Esophagus squamous epithelium (tissue), 5 donors: ENCODE measurements at regions not wholly inside any gene's neighbourhood (a gene's known extent, or its start where the extent isn't known, plus 50 kb on each side); places are given as distances from the start of the nearest gene placed in this dataset.

Source experiments
- DNase-seq: peaks from one replicate; lab custom pipeline; 2025; lab: John Stamatoyannopoulos, UW
- H3K27ac ChIP-seq, 4 donors: fragments of 200-600 bp; sonication (generic); one replicate each; pipeline ENCODE4 v1.5.1; 2016 to 2019; ENCODE audit warnings: mild to moderate bottlenecking in 1 of 4
- H3K27me3 ChIP-seq, 4 donors: fragments of 200-600 bp; sonication (generic); 1 replicate in 3 of 4; 2 replicates in 1 of 4; pipeline versions ENCODE4 v1.5.1 to v1.6.0; 2017 to 2021; ENCODE audit warnings: antibody characterized with exemption in 1 of 4
- H3K36me3 ChIP-seq, 3 donors: fragments of 200-600 bp; sonication (generic); one replicate each; pipeline ENCODE4 v1.5.1; 2016 to 2019
- H3K4me1 ChIP-seq, 3 donors: fragments of 200-600 bp; sonication (generic); one replicate each; pipeline ENCODE4 v1.5.1; 2017 to 2019
- H3K4me3 ChIP-seq, 4 donors: fragments of 200-600 bp; sonication (generic); 1 replicate in 3 of 4; 2 replicates in 1 of 4; pipeline ENCODE4 v1.5.1; 2016 to 2019; ENCODE audit warnings: mild to moderate bottlenecking in 2 of 4, moderate library complexity in 1 of 4
- H3K9me3 ChIP-seq, 3 donors: fragments of 200-600 bp; sonication (generic); one replicate each; pipeline ENCODE4 v1.5.1; 2016 to 2019
- POLR2A ChIP-seq, 4 donors: fragments of 450-650 bp; IDR thresholded peaks; one replicate each; pipeline ENCODE4 v1.6.1; 2017; ENCODE audit warnings: antibody characterized with exemption in 4 of 4, mild to moderate bottlenecking in 4 of 4, moderate library complexity in 3 of 4
- WGBS, 2 donors: methylation state at CpG; one replicate each; pipeline ENCODE4 v1.1.5; 2018; 5-methylcytosine and 5-hydroxymethylcytosine counted together
- intact Hi-C: fragments of 100-400 bp; cut with DNase I; formaldehyde crosslinking; loops from one replicate; pipeline ENCODE4 v1.15.0; 2022
- TF ChIP-seq, protein P1 (sequence below), 6 experiments: fragments of 450-650 bp in 4 of 6; fragments of 200-600 bp in 2 of 6; sonication (generic) in 2 of 6; IDR thresholded peaks; one replicate each; pipeline ENCODE4 v1.5.1; 2016 to 2019; ENCODE audit warnings: antibody characterized with exemption in 6 of 6, mild to moderate bottlenecking in 4 of 6, moderate library complexity in 4 of 6
- donor health status: DM: yes; HTN: yes; CAD: no.

DNA sequence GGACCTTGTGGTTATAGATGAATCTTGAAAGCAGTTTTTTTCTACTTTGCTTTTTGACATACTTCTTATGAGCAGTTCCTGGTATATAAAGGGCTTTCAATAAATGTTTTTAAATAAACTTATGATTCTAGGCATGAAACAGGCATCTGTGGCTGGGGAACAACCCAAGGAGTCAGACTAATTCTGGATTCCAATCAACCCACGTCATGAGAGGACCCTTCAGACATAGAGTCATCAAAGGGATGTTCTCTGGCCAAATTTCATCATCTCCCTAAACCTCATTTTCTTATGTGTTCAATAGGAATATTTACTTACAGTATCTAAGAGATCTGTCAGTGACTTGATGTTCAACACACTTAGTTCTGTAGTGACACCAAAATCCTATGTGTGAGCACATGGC is 243.8 kb upstream of the ZNF462 start:
- Histone ChIP-seq H3K4me3 (no peak overlapping the region), H3K36me3 (no peaks in the 10 kb centered on the region), H3K27ac (no peak overlapping the region), H3K27me3 (no peaks in the 10 kb centered on the region), H3K9me3 (no peaks in the 10 kb centered on the region), H3K4me1 (no peaks in the 10 kb centered on the region)
- 38 to 62% methylated on average over 1 of the region's 1 CpG for WGBS, 2 donors
- intact Hi-C loops, result no loop called here
- TF ChIP-seq POLR2A (IDR thresholded peaks at IDR 0.05), result no peak
- TF ChIP-seq, protein P1, sequence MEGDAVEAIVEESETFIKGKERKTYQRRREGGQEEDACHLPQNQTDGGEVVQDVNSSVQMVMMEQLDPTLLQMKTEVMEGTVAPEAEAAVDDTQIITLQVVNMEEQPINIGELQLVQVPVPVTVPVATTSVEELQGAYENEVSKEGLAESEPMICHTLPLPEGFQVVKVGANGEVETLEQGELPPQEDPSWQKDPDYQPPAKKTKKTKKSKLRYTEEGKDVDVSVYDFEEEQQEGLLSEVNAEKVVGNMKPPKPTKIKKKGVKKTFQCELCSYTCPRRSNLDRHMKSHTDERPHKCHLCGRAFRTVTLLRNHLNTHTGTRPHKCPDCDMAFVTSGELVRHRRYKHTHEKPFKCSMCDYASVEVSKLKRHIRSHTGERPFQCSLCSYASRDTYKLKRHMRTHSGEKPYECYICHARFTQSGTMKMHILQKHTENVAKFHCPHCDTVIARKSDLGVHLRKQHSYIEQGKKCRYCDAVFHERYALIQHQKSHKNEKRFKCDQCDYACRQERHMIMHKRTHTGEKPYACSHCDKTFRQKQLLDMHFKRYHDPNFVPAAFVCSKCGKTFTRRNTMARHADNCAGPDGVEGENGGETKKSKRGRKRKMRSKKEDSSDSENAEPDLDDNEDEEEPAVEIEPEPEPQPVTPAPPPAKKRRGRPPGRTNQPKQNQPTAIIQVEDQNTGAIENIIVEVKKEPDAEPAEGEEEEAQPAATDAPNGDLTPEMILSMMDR (IDR thresholded peaks at IDR 0.05), result no peak
- no peak for DNase-seq

DNA sequence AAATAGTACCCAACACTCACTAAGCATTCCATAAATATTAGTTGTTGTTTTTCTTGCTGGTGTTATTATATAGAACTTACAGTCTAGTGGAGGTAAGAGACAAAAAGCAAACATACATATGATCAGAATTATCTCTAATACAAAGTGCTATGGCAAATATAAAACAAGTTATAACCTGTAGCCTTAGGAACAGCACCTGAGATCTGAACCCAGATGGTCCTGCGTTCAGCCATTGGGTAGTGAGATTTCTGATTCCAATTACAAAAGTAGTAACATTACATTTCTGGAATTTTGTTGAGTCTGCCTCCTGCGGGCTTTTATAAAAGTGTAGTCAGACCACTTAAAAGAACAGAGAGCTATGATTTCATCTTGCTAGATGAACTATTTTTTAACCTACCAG is 242.9 kb upstream of the ZNF462 start:
- H3K27me3 ChIP-seq, result no peaks in the 10 kb centered on the region
- no peak for TF ChIP-seq POLR2A (IDR thresholded peaks at IDR 0.05)
- TF ChIP-seq, protein P1 (IDR thresholded peaks at IDR 0.05), result no peak
- H3K4me3 ChIP-seq, result no peak overlapping the region
- intact Hi-C loops, result no loop called here
- H3K27ac ChIP-seq, result no peak overlapping the region
- no peaks in the 10 kb centered on the region for H3K36me3 ChIP-seq
- 58 to 82% methylated on average over 2 of the region's 2 CpGs for WGBS, 2 donors
- DNase-seq, result no peak
- H3K4me1 ChIP-seq, result no peaks in the 10 kb centered on the region
- H3K9me3 ChIP-seq, result no peaks in the 10 kb centered on the region

DNA sequence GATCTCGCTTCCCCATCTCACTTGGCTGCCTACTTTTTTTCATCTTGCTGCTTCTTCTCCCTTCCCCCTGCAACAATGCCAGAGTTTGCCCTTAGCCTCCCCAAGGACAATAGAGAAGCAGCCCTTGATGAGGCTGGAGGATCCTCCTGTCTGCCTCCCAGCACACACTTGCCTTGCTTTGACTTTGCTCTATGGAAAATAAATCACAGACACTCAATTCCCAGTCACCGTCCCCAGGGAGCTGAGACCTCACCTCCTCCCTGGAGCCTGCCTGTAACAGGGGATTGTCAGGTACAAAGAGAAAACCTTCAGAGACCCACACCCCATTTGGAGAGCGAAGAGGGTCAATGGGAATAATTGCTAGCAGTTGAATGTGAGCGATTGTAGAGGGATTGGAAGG is 242.1 kb upstream of the ZNF462 start:
- H3K9me3 ChIP-seq, result no peaks in the 10 kb centered on the region
- DNase-seq, result no peak
- intact Hi-C loops, result no loop called here
- no peak overlapping the region for H3K27ac ChIP-seq
- H3K36me3 ChIP-seq, result no peaks in the 10 kb centered on the region
- no peak for TF ChIP-seq POLR2A (IDR thresholded peaks at IDR 0.05)
- TF ChIP-seq, protein P1 (IDR thresholded peaks at IDR 0.05), result no peak
- H3K4me3 ChIP-seq, result no peak overlapping the region
- H3K4me1 ChIP-seq, result no peaks in the 10 kb centered on the region
- no peaks in the 10 kb centered on the region for H3K27me3 ChIP-seq
- WGBS, 2 donors, result 79 to 87% methylated on average over 3 of the region's 4 CpGs

DNA sequence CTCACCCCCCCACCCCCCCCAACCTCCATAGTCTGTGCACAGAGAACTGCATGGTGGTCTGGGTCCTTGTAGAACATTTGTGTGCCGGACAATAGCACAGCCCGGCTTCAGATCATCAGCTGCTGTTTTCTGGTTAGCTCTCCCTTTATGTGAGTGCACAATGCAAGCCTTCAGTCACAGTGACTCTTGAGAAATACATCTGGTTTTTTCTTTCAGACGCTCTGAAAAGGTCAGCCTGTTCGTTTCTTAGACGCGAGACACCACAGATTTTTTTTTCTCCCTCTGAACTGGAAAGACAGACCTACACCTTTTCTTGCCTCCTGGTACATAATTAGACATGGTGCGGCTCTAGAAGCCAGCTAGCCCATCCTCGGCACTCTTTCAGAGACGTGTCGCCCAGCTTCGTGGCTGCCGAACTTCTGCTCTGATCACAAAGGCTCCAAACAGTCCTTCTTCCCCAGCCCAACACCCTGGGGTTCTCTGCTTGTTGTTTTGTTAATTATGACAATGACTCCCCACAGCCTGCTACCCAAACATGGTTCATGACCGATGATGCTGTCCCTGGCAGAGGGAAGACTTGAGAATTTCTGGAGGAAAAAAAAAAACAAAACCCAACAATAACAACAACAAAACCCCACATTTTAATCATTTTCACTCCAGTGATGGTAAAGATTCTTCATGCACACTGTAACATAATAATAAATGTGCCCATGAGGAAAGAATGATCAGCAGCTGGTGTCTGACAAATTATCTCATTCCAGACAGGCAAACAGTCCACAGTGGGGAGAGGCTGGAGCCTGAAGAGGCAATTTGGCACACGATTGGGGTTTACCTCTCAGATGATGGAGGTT is 241.4 kb upstream of the ZNF462 start:
- DNase-seq, result no peak
- no peak overlapping the region for H3K27ac ChIP-seq
- no peak overlapping the region for H3K4me3 ChIP-seq
- intact Hi-C loops, result no loop called here
- no peaks in the 10 kb centered on the region for H3K36me3 ChIP-seq
- H3K27me3 ChIP-seq, result no peaks in the 10 kb centered on the region
- TF ChIP-seq, protein P1 (IDR thresholded peaks at IDR 0.05), result no peak
- no peak for TF ChIP-seq POLR2A (IDR thresholded peaks at IDR 0.05)
- H3K4me1 ChIP-seq, result no peaks in the 10 kb centered on the region
- WGBS, 2 donors, result 69 to 85% methylated on average over 14 of the region's 14 CpGs
- H3K9me3 ChIP-seq, result no peaks in the 10 kb centered on the region

DNA sequence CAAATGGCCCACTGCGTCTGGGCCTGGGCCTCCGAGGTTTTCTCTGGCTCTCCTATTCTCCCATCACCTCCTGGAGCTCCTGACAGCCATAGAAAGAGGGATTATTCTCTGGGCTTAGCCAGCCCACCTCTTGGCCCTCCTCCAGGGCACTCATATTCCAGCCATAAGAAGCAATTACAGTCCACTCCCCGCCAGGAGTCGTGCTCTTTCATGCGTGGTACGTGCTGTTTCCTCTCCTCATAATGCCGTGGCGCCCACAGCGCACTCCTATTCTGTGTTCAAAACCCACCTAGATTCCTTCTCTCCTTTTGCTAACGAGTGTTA is 240.8 kb upstream of the ZNF462 start:
- no peak overlapping the region for H3K27ac ChIP-seq
- no peak for TF ChIP-seq POLR2A (IDR thresholded peaks at IDR 0.05)
- TF ChIP-seq, protein P1 (IDR thresholded peaks at IDR 0.05), result no peak
- WGBS, 2 donors, result 77 to 89% methylated on average over 10 of the region's 10 CpGs

More for the DNA sequence above, 240.8 kb upstream of the ZNF462 start:
- Histone ChIP-seq H3K27me3 (no peaks in the 10 kb centered on the region), H3K4me3 (no peak overlapping the region), H3K4me1 (no peaks in the 10 kb centered on the region), H3K36me3 (no peaks in the 10 kb centered on the region), H3K9me3 (no peaks in the 10 kb centered on the region)
- intact Hi-C loops, result no loop called here
- no peak for DNase-seq
